ENCODE measurements at regions not wholly inside any gene's neighbourhood (a gene's known extent, or its start where the extent isn't known, plus 50 kb on each side); places are given as distances from the start of the nearest gene placed in this dataset.

DNA sequence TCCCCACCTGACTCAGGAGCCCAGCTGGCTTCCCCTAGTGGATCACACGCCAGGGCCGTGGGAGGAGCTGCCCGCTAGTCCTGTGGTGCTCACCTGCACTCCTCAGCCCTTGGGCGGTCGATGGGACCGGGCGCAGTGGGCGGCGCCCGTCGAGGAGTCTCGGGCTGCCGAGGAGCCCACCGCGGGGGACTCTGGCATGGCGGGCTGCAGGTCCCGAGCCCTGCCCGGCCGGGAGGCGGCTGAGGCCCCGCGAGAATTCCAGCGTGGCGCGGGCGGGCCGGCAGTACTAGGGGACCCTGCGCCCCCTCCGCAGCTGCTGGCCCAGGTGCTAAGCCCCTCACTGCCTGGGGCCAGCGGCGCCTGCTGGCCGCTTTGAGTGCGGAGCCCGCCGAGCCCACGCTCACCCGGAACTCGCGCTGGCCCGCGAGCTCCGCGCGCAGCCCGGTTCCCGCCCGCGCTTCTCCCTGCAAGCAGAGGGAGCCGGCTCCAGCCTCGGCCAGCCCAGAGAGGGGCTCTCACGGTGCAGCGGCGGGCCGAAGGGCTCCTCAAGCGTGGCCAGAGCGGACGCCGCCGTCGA is 367.9 kb downstream of the TYW1 start:
- TF ChIP-seq POLR2A (IDR thresholded peaks at IDR 0.05) (no peak), CTCF (IDR thresholded peaks at IDR 0.05) (no peak), POLR2AphosphoS5 (IDR thresholded peaks at IDR 0.05) (no peak), EP300 (IDR thresholded peaks at IDR 0.05) (no peak)
